GM21825 (cell line): ENCODE measurements at regions not wholly inside any gene's neighbourhood (a gene's known extent, or its start where the extent isn't known, plus 50 kb on each side); places are given as distances from the start of the nearest gene placed in this dataset.

Experiments used
- ATAC-seq: cut with Tn5 transposase; IDR thresholded peaks from one replicate; pipeline ENCODE4 v1.9.1; 2021; ENCODE audit warnings: mild to moderate bottlenecking, moderate library complexity; ENCODE audit not compliant: unreplicated experiment

DNA sequence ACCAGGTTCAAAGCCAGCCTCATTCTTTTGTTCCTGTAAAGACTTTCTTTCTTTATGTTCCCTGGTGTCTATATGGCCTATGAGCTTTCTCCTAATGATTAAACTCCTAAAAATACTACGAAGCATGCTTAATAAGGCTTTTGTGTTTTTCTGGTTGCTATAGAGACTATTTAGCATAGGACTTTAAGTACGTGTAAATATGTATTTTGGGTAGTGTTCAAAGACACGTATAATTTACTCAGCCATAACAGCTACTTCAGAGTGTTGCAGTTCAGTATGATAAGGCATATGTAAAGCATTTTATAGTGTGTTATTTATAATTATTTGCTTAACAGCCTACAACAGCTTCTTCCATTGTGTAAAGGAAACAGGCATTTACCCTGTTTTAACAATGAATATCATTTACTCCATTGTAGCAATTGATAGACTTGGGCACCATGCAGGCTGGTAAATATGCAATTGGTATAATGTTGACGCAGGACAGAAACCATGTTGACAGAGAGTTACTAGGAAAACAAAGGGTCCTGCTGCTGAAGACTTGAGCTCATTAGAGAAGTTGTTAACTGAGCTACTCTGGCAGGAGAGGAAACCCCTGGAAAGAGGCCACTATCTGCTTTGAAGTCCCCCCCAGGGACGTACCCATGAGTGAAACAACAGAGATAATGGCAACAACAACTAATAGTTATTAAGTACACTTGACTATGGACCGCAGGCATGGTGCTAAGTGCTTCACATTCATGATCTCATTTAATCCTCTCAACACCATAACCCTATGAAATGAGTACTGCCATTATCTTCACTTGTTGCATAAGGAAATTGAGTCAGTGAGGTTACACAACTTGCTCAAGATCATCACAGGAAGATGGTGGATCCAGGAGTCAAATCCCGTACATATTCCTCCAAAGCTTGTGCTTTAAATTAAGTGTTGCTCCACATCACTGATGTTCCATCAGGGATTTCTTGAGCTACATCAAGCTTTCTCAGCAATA lies 342.2 kb upstream of the DYNLRB2 start:
- no peak for ATAC-seq

DNA sequence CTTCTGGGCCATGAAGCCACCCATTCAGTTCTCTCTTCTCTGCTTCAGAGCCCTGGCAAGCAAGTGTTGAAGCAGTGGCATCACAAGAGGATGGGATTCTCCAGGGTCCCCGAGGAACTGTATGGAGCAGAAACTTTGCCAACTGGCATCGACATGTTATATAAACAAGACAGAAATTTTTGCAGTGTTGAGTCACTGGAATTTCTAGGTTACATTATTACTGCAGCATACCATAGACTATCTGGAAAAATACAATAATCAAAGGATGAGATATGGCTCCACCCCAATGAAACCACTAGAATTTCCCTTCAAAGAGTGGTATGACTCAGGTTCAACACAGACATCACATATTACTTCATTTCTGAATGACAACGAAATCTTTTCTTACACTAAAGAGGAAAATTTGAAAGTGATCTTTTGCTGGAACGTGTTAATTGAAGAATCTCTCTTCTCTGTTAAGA lies 343.0 kb upstream of the DYNLRB2 start:
- no peak for ATAC-seq

DNA sequence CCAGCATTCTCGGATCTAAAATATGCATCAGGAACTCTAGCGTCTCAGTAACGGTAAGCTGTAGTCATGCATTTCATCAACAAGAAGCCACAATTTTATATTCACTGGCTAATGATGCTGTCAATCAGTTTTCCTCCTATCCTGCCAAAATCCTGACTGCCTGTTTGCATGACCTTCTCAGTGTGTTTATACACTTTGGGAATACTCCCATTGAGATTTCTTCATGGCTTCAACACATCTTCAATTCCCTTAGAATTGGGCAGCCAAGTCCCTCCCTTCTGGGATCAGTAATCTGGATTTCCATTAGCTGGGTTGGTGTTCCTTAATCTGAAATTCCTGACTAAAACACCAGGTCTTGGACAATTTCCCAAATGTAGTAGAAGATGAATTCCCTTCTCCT lies 348.9 kb upstream of the DYNLRB2 start:
- no peak for ATAC-seq

DNA sequence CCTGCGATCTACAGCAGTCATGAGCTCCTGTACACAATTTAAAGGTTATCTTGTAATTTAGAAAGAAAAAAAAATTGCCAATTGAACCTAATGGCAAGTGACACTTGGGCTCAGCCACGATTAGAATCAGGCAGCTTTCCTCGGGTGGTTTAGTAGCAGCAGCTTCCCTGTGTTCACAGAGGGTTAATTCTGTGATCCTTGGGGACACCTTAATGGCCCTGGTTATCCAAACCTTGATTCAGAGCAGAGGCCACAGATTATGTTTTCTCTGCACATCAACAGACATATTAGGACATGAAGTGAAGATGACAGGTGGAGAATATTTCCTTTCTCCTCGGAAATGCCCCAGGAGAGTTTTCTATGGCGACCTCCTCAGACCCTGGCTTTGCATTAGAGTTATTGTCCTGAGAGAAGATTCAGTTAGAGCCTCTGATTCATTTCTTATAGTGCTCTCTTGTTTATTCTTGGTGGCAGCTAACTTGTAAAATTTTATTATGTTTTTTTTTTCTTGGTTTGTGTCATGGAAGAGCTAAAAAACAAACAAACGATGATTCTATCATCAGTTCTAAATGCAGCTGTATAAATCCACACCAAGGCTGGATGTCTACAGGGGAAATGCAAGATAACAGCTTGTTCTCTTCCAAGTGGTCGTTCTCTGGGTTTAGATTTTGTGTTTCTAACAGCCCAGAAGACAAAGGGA lies 351.2 kb upstream of the DYNLRB2 start:
- no peak for ATAC-seq

DNA sequence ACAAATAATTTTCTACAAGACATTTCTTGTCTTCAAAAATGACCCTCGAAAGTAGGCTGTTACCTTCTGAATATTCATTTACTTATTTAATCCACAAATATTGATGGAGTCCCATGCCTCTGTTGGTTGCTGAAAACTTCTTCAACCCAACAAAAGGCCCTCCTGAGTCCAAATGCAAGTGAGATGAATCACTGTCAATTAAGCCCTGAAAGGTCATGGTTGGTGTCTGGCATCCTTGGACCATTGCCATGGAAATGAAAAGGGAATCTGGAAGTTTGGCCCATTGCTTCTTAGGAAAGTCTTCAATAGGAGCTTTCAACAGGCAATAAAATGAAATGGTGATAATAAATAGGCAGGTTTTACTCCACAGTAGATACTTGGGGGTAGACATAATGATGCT lies 364.7 kb upstream of the DYNLRB2 start:
- ATAC-seq = no peak

DNA sequence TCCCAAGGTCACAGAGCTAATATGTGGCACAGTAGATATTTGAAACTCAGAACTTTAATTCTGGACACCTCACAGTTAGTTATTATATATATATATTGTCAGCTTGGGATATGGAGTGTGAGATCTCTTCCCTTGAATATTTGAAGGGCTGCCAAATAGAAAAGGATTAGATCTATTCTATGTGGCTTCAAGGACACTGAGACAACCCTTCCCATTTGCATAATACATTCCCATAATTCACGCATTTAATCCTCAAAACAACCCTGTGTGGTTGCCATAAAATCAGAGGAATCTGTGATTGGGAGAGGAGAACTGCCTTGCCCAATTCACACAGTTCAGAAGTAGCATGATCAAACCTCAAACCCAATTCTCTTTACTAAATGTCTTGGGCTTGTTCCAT lies 365.8 kb upstream of the DYNLRB2 start:
- no peak for ATAC-seq

DNA sequence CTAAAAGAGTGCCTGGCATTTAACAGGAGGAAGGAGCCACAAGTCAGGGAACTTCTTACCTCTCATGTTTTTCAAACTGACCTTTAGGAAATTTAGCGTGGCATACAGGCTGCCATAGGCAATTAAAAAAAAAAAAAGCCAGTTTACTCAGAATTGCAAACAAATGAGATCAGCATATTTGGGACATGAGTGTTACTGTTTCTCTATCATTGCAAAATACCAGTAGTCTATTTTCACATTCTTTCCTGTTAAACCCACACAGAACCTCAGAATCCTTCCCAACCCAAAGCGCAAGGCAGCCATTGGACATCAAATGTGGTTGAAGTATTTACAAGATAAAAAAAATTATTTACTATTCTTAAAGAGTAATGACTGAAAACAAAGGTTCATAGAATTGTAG lies 366.4 kb upstream of the DYNLRB2 start:
- no peak for ATAC-seq

DNA sequence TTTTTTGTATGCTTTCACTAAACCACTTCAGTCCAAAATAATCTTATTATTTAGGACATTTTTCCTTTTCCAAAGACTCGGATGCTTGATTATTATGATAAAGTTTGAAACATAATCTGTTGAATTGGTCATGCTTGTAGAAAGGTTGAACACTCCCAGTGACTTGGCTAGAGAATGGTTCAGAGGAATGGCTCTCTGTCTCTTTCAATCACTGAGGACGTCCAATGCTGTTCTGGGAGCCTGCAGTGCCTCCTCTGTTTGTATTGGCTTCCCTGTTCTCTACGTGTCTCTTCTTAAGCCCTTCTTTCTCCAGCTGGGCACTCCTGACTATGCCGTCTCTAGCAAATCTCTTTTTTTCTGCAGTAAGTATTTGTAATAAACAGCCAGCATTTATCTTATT lies 369.0 kb upstream of the DYNLRB2 start:
- ATAC-seq = no peak

DNA sequence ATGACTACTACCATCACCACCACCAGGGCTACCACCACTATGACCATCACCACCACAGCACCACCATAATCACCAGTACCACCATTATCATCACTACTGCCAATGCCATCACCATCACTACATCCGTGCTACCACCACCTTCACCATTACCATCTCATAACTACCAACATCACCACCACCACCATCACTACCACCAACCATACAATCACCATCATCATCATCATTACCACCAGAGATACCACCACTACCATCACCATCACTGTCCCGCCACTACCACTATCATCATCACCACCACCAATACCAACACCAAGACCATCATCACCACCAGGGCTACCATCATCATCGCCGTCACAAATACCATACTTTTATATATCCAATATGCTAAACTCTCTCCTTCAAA lies 369.6 kb upstream of the DYNLRB2 start:
- ATAC-seq = no peak

DNA sequence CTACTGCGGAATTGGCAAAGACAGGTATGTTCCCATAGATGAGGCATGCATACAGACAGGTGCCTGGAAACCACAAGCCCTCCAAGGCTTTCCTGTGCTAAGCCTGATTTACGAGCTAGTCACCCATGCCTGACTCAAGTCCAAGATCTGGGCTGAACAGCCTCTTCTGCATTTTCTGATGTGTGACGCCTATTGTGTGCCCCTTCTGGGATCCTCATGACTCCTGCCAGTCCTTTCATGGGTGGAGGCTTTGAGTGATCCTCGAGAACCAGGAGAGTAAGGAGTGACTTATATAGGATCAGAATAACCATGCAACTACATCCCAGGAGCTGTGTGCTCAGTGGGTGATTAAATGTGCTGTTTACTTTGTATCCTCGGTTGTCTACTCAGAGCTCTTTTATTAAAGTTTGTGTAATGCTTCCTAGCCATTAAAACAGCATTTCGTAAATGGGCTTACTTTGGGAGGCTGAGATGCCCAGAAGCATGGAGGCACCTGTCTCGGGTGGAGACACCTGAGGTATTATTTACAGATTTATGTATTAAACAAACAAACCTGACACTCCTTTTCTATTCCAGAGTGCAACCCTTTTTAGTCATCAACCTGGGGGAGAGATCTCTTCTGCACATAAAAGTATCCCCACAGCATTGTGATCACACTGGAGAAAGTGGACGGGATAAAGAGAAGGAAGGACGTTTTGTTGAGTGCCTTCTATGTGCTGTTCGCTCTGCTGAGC lies 373.0 kb upstream of the DYNLRB2 start:
- ATAC-seq = no peak

DNA sequence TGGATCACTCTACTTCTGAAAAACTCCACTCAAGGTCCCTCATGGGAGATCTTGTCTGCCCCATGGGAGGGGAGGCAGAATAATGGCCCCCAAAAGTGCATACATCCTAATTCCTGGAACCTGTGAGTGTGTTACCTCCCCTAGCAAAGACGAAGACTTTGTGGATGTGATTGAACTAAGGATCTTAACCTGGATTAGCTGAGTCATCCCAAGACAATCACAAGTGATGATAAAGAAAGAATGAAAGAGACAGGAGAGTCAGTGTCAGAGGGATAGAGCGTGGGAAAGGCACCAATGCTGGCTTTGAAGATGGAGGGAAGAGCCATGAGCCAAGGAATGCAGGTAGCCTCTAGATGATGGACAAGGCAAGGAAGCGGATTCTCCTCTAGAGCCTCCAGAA lies 374.7 kb upstream of the DYNLRB2 start:
- ATAC-seq = no peak

DNA sequence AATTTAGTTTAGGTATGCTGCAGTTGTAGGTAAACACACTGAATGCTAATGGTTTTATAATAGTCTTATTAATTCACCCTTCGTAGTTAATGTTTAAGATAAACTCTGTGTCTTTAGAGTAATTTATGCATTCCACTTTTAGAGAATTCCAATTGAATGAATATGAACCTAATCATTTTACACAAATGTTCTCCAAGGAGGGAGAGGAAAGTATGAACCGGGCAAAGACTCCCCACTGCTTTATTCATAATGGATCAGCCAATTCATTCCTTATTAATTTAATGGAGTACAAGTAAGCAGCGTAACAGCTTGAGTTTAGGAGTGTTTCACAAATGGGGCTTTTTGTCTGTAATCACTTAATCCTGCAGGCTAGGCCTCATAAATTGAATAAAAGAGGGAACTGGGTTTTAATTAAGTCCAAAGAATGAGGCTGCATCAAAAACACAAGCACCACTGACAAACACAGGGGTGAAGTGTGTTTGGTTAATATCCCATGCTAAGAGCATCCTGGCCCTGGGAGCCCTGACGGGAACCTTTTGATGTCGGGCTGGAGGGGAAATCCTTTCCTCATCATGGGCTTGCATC lies 375.7 kb upstream of the DYNLRB2 start:
- ATAC-seq = no peak

DNA sequence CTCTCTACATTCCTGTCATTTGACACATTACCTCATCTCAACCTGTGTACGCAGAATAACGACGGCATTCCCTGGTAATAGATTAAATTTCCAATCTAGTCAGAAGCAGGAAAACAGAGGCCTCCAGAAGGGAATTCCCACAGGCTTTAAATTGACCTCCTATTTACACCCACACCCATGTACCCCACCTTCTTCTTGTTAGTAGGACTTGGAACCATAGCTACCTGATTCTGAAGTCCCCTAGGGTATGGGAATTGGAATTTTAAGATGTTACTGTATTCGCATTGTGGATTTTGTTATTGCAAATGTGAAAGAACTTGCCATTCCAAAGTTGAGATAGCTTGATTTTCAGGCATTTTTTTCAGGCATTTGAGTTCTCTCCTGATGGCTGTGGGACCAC lies 377.5 kb upstream of the DYNLRB2 start:
- no peak for ATAC-seq

DNA sequence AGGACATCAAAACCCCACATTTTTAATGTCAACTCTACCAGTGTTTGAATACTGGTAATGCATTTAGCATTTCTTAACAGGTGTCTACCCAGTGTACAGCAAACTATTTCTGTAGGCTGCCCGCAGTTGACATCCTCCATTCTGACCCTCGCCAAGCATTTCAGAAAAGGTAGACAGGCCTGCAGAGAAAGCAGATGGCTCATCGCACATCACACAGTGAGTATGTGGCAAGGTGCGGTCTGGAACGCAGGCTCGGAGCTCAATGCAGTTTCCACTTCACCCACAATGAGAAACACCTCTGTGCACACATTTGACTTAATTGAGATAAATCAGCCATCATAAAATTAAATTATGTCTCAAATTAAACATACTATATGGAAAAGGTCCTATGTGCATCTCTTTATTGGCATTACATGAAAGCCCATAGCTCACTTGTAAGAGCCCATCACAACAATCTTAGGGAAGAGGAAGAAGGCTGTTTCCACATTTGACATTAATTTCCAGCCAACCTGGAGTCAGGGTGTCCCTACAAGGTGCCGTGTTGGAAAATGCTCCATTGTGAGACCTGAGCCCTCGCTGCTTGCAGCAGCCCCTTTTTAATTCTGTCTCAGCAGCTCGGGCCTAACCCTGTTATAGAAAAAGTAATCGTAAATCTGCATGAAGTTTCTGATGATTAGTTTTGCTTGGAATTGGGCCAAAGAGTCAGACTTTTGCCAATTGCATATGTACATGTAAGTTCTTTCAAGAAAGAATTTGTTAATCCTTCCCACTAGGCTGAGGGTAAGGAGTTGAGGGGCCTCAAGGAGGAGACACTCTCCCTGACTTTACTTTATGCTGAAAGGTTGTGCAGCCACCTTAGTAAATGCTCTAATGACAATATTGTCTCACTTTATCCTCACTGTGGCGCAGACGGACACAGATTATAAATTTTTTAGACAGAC lies 378.7 kb upstream of the DYNLRB2 start:
- ATAC-seq = no peak

DNA sequence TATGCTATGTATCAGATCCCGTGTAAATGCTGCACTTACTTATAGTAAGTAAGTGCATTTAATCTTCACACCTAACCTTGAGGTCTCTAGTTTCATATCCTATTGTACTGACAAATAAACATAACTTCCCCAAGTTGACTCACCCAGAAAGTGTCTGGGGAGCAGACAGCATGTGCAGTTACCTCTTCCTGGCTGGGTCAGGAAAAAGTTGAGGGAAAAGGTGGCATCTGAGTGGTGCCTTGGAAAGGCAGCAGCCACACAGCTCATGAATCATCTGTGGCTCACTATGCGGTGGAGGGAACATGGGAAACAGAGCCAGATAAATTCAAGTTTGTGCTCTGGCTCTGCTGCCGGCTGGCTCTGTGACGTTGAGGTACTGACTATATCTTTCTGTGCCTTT lies 382.0 kb upstream of the DYNLRB2 start:
- no peak for ATAC-seq

DNA sequence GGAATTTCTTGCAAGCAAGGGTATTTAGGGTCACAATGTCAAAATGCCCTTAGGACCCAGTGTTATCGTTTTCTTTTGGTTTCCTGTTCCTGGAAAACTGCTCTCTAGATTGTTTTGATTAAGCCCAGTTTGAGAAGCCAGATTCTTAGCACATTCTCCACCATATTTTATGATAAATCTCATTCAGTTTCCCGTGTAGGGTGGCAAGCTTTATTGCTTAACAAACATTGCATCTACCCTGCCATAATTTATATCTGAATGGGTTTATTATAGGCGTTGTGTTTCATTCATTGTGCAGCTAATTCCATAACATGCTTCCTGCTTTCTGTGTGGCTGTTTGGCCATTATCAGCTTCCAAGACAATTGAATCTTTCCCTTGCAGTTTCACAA lies 389.1 kb upstream of the DYNLRB2 start:
- ATAC-seq = no peak

DNA sequence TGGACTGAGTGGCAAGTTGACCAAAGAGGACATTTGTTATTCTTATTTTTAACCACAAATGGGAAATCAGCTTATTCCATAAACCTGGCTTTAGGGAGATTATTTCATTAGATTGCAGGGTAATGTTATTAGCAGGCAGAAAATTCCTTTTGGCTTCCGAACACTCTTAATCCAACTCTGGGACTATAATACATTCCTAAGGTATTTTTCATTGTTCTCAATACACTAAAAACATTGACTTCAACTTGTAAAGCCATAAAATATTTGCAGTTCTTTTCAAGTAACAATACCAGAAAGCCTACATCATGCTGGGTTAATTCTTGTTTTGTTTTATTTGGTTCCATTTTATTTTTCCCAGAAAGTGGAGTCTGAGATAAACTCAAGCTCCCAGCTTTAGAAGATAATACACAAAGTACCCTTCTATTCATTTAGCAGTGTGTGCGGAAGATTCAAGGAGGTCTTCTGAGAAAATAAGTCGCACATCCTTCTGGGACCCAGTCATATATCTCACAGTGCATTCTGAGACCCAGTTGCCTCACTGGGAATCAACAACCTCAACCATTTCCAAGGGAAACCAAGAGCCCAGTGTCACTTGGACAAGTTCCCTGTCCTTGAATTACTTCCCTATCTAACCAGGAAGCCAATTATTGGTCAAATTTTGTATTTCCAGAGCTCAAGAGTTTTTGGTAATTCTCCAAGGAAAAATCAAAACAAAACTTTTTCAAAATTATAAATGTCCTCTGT lies 389.6 kb upstream of the DYNLRB2 start:
- no peak for ATAC-seq

DNA sequence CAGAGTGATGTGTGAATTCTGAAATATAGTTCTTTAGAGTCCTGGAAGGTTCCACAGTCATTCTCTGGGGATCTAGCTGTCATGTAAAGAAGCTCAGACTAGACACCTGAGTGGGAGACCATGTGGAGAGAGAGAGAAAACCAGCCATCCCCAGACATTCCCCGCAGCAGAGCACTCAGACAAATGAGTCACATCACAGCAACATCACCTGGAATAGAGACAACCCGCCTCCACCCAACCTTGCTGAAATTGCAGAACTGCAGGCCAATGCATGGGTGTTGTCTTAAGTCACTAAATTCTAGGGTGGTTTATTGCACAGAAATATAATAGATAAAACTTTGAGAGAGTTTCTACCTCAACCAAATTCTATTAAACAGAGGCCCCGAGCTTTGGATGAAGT lies 392.0 kb upstream of the DYNLRB2 start:
- no peak for ATAC-seq

DNA sequence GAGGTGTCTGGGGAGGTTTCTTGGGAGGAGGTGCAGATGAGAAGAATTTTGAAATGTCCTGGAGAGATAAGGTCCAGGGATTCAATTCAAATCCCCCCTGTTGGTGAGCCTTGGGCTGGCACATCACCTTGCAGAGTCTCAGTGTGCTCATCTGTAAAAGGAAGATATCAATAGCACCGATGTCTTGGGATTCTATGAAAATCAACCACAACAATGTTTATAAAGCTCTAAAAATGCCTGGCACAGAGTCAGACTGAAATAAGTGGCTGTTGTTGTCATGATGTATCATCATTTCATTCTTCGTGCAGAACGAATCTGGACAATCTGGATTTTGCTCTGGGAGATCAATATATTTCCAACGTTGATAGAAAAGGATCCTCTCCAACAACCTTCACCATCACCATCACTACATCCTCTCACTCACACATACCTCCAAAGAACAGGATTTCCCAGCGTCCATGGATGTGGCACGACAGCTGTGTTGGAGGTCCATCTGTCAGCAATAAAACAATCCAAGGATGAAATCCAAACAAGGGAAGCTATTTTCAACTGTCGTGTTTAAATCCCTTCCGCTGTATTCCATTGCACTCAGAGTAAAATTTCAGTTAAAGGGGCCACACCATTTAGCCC lies 393.7 kb upstream of the DYNLRB2 start:
- ATAC-seq = no peak
